ENCODE measurements at regions not wholly inside any gene's neighbourhood (a gene's known extent, or its start where the extent isn't known, plus 50 kb on each side); places are given as distances from the start of the nearest gene placed in this dataset.

GRCh38 chr16:60142619-60143347, 1408.7 kb upstream of the GOT2 start:
- TF ChIP-seq CTCF (IDR thresholded peaks at IDR 0.05) (no peak), EP300 (IDR thresholded peaks at IDR 0.05) (no peak)

Measured in ovary (tissue), 3 donors.